C4-2B (cell line): ENCODE measurements at regions not wholly inside any gene's neighbourhood (a gene's known extent, or its start where the extent isn't known, plus 50 kb on each side); places are given as distances from the start of the nearest gene placed in this dataset.

Source experiments
- CTCF ChIP-seq: fragments of 450-650 bp; conservative IDR thresholded peaks from 2 replicates; pipeline ENCODE4 v1.5.1; 2017; ENCODE audit warnings: mild to moderate bottlenecking
- ZFX ChIP-seq: fragments of 450-650 bp; IDR thresholded peaks from 2 replicates; pipeline ENCODE4 v1.6.1; 2017

- TF ChIP-seq CTCF, result no peak
- no peak for TF ChIP-seq ZFX
These were observed 65.5 kb upstream of the HK2 start for GRCh38 chr2:74768401-74768914.
